ENCODE measurements at regions not wholly inside any gene's neighbourhood (a gene's known extent, or its start where the extent isn't known, plus 50 kb on each side); places are given as distances from the start of the nearest gene placed in this dataset.

DNA sequence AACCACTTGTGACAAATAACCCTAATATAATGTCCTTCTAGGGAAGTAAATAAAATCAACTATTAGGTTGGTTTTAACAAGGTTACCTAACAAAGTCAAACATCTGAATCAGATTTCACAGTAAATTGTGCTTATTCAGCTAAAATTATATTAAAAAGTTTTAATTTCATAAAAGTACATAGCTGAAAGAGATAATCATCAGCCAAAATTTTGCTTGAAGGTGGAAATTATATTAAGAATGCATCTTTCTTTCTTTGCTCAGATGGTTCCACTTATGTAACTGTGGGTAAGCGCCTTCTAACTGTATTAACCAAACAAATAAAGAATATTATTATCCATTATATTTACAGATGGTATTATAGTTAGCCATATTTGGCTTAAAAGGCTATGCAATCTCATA lies 2840.3 kb upstream of the PCDH20 start:
- TF ChIP-seq, protein P1, sequence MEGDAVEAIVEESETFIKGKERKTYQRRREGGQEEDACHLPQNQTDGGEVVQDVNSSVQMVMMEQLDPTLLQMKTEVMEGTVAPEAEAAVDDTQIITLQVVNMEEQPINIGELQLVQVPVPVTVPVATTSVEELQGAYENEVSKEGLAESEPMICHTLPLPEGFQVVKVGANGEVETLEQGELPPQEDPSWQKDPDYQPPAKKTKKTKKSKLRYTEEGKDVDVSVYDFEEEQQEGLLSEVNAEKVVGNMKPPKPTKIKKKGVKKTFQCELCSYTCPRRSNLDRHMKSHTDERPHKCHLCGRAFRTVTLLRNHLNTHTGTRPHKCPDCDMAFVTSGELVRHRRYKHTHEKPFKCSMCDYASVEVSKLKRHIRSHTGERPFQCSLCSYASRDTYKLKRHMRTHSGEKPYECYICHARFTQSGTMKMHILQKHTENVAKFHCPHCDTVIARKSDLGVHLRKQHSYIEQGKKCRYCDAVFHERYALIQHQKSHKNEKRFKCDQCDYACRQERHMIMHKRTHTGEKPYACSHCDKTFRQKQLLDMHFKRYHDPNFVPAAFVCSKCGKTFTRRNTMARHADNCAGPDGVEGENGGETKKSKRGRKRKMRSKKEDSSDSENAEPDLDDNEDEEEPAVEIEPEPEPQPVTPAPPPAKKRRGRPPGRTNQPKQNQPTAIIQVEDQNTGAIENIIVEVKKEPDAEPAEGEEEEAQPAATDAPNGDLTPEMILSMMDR (IDR thresholded peaks at IDR 0.05): no peak
- TF ChIP-seq POLR2A (IDR thresholded peaks at IDR 0.05): no peak
